NT2/D1 (cell line): ENCODE measurements at regions not wholly inside any gene's neighbourhood (a gene's known extent, or its start where the extent isn't known, plus 50 kb on each side); places are given as distances from the start of the nearest gene placed in this dataset.

Source experiments
- SUZ12 ChIP-seq: IDR thresholded peaks from 2 replicates; pipeline ENCODE4 v1.6.1; 2011; ENCODE audit not compliant: insufficient read length, insufficient read depth; ENCODE audit errors: extremely low read depth
- YY1 ChIP-seq: IDR thresholded peaks from 2 replicates; pipeline ENCODE4 v1.6.1; 2011; ENCODE audit not compliant: insufficient read length, insufficient read depth
- ZNF274 ChIP-seq: IDR thresholded peaks from 2 replicates; pipeline ENCODE4 v1.6.1; 2011; ENCODE audit warnings: mild to moderate bottlenecking, low read depth, low read length

DNA sequence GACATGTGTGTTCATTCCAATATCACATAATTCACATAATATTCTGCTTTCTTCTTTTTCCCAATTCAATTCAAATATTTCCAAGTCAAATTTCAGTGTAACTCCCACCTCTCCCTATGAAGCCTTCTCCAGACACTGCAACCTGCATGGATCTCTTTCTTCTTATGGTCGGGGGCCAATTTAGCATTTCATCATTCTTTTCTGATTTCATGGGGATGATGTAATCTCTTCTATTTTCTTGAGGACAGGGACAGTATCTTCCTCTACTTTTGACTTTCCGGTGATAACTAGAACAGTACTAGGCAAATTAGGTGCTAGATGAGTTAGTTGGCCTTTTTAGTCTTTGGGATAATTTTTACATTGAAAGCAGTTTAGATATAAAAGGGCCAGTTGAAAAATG is 92.7 kb downstream of the CARTPT start:
- TF ChIP-seq SUZ12 (no peak), YY1 (no peak), ZNF274 (no peak)
